DMS 273 treated with DMSO at 0.1 percent for 48 hours (cell line): ENCODE measurements at regions not wholly inside any gene's neighbourhood (a gene's known extent, or its start where the extent isn't known, plus 50 kb on each side); places are given as distances from the start of the nearest gene placed in this dataset.

Experiments
- DNase-seq: peaks from one replicate; lab custom pipeline; 2025; lab: John Stamatoyannopoulos, UW

DNA sequence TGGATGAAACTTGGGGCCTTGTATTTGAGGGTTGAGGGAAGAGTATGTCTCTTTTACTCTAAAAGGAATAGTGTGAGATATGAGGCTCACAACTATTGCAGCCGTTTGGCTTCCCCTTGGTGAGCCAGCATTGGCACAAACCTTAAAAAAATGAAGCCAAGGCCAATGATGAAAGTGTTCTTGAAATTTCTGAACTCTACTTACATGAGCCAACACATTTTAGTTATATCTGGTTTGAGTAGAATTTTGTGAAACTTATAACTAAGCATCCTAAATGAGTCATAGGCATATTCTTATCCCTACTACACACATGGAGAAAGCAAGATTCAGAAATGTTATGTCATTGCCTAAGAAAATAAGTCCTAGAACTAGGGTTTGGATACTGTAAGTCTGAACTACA lies 55.3 kb upstream of the ACSS3 start:
- DNase-seq = no peak

- no peak for DNase-seq
Measured at GRCh38 chr12:81021834-81022233, 56.0 kb upstream of the ACSS3 start.

GRCh38 chr12:81021131-81021748 lies 56.6 kb upstream of the ACSS3 start:
- DNase-seq = no peak

DNA sequence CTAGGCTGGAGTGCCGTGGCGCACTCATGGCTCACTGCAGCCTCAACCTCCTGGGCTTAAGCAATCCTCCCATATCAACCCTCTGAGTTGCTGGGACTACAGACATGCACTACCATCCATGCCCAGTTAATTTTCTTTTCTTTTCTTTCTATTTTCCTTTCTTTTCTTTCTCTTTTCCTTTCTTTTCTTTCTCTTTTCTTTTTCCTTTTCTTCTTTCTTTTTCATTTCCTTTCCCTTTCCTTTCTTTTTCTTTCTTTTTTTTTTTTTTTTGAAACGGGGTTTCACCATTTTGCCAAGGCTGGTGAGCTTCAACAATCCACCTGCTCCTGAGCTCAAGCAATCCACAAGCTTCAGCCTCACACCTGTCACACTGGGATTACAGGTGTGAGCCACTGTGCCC lies 60.1 kb upstream of the ACSS3 start:
- DNase-seq = no peak

- DNase-seq = no peak
Measured at GRCh38 chr12:81015510-81015909, 62.4 kb upstream of the ACSS3 start.

DNA sequence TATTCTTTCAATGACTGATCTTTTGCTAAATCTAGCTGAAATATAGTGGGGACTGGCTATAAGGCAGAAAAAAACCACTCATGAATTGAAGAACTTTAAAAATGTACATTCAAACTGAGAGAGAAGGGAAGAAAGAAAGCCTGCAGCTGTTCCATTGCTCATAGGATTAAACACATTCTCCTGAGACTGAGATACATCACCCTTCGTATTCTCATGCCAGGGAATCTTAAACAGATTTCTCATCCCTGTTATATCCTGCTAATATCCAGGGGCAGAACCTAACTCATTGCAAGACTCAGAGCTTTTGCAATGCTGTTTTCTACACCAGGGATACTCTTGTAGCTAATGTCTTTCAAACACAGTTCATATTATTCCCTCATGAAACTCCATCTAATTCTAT lies 67.2 kb upstream of the ACSS3 start:
- no peak for DNase-seq

- peak; percentile 35 for DNase-seq
Measured at GRCh38 chr12:81005606-81006005, 67.9 kb upstream of the LIN7A start.

DNA sequence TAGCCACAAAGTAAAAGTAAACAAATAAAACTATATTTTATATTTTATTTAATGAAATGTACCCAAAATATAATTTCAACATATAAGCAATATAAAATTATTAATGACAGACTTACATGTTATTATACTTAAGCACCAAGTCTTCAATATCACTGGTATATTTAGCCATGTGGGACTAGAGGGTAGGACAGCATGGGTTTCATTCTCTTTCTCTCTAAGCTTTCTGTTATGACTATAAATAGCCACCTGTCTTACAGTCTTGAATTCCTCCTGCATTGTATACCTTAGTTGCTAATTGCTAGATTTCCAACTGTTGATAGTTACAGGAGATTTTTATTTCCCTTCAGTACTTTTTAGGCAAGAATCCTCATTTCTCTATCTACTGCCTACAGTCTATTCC lies 63.1 kb upstream of the LIN7A start:
- DNase-seq = no peak

- no peak for DNase-seq
Measured at GRCh38 chr12:80988986-80989385, 51.3 kb upstream of the LIN7A start.
